ENCODE measurements at regions not wholly inside any gene's neighbourhood (a gene's known extent, or its start where the extent isn't known, plus 50 kb on each side); places are given as distances from the start of the nearest gene placed in this dataset.

DNA sequence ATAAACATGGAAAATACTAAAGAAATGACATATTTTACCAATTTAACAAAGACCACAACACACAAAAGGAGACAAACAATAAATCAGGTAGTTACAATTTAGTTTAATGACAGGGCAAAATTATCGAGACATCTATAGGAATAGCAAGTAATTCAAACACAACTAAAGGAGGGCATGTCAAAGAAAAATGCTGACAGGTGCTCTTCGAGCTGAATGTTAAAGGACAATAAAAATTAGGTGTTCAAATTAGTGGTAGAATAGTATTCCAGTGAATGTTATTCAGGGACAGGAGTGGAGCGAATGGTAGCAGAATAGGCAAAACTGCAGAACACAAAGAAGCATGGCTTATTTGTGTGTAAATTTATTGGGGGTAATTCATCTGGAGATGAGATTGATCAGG is 1004.3 kb upstream of the FBXO33 start (continued):
- TF ChIP-seq, protein P1, sequence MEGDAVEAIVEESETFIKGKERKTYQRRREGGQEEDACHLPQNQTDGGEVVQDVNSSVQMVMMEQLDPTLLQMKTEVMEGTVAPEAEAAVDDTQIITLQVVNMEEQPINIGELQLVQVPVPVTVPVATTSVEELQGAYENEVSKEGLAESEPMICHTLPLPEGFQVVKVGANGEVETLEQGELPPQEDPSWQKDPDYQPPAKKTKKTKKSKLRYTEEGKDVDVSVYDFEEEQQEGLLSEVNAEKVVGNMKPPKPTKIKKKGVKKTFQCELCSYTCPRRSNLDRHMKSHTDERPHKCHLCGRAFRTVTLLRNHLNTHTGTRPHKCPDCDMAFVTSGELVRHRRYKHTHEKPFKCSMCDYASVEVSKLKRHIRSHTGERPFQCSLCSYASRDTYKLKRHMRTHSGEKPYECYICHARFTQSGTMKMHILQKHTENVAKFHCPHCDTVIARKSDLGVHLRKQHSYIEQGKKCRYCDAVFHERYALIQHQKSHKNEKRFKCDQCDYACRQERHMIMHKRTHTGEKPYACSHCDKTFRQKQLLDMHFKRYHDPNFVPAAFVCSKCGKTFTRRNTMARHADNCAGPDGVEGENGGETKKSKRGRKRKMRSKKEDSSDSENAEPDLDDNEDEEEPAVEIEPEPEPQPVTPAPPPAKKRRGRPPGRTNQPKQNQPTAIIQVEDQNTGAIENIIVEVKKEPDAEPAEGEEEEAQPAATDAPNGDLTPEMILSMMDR (conservative IDR thresholded peaks at IDR 0.05; ENCODE audit: low read depth in 2 of 2), result no peak
- no peak for TF ChIP-seq JUNB (IDR thresholded peaks at IDR 0.05; ENCODE audit: unreplicated experiment)
- no peak for TF ChIP-seq ZNF114 (CRISPR knock-in tag; IDR thresholded peaks at IDR 0.05)
- TF ChIP-seq, protein P2, sequence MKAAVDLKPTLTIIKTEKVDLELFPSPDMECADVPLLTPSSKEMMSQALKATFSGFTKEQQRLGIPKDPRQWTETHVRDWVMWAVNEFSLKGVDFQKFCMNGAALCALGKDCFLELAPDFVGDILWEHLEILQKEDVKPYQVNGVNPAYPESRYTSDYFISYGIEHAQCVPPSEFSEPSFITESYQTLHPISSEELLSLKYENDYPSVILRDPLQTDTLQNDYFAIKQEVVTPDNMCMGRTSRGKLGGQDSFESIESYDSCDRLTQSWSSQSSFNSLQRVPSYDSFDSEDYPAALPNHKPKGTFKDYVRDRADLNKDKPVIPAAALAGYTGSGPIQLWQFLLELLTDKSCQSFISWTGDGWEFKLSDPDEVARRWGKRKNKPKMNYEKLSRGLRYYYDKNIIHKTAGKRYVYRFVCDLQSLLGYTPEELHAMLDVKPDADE (IDR thresholded peaks at IDR 0.05), result no peak
- no peak for TF ChIP-seq ZNF462 (CRISPR knock-in tag; IDR thresholded peaks at IDR 0.05)

DNA sequence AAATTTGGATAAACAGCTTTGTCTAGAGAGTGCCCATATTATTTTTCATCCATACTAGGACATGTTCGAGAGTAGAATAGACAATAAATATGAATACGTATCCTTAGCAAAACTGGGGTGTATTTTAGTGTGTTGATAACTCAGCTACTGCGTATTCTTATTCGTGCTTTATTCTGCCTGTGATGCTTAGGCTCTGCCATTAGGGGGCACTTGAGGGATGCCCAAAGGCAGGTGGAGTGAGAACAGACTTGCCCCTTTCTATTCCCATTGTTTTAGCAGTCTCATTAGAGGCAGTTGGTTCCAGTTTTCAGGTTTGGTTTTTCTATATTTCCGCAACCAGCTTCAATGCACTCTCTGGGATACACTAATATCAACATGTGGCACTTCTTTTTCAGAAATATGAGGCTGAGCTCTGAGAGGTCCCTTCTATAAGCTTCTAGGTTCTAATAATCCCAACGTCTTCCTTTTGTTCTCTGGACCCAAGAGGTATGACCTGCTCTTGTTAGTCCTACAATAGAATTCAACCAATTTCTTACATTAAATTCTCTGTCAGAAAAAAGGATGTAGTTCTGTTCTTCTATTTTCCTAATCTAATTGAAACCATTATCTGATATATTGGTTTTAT is 985.7 kb upstream of the FBXO33 start:
- ATAC-seq, result peak; percentile 96
- no peak overlapping the region for H3K4me3 ChIP-seq
- H3K4me1 ChIP-seq (ENCODE audit: insufficient read depth), result no peaks in the 10 kb centered on the region
- Mint-ChIP-seq H3K27me3 (ENCODE audit: insufficient read depth, low read depth, poor library complexity) (no peaks in the 10 kb centered on the region), H3K9me3 (no peaks in the 10 kb centered on the region), H3K36me3 (ENCODE audit: low read depth) (no peaks in the 10 kb centered on the region), H3K4me3 (no peak overlapping the region), H3K4me1 (no peaks in the 10 kb centered on the region), H3K27ac (no peak overlapping the region)
- no peak overlapping the region for H3K4me2 ChIP-seq
- H4K20me1 ChIP-seq (replicated peaks; ENCODE audit: insufficient read depth), result no peaks in the 10 kb centered on the region
- H3K9me2 ChIP-seq (ENCODE audit: insufficient read depth), result no peaks in the 10 kb centered on the region
- H3K27ac ChIP-seq (ENCODE audit: low read depth), result no peak overlapping the region
- no peaks in the 10 kb centered on the region for H3K27me3 ChIP-seq (ENCODE audit: insufficient read depth)
- peak overlapping the region; percentile 40; the same call in 1 of the 2 replicates for H2AFZ ChIP-seq
- no peaks in the 10 kb centered on the region for H3K79me2 ChIP-seq (replicated peaks; ENCODE audit: insufficient read depth)
- DNase-seq (ENCODE audit: low spot score), result peak; percentile 82
- no peaks in the 10 kb centered on the region for H3F3A ChIP-seq (replicated peaks; ENCODE audit: low read depth)
- TF ChIP-seq ZNF331 (CRISPR knock-in tag; IDR thresholded peaks at IDR 0.05; ENCODE audit: low read depth), result no peak
- TF ChIP-seq, protein P1 (conservative IDR thresholded peaks at IDR 0.05; ENCODE audit: low read depth in 2 of 2), result peak; percentile 95 to 96
- H3K36me3 ChIP-seq (ENCODE audit: insufficient read depth), result no peaks in the 10 kb centered on the region

Data from GM23338 (cell line).